H1 (cell line): ENCODE measurements at regions not wholly inside any gene's neighbourhood (a gene's known extent, or its start where the extent isn't known, plus 50 kb on each side); places are given as distances from the start of the nearest gene placed in this dataset.

Experiments used
- CTCF ChIA-PET: fragments of 300-600 bp; sonication (Branson Sonifier 250); formaldehyde crosslinking; loops from one replicate; lab custom pipeline; 2021; ENCODE audit not compliant: partially characterized antibody; lab: Charles Lee
- POLR2A ChIA-PET: fragments of 300-600 bp; sonication (Branson Sonifier 250); formaldehyde crosslinking; loops from one replicate; lab custom pipeline; 2021; ENCODE audit warnings: inconsistent platforms; ENCODE audit not compliant: partially characterized antibody; lab: Charles Lee
- DNase-seq, 2 experiments: peaks; one replicate each; pipeline versions ENCODE4 v3.0.0 to v3.0.0-alpha.2; 2010 to 2022; ENCODE audit warnings: low spot score in 2 of 2, low read depth in 1 of 2, mixed read lengths in 1 of 2
- FAIRE-seq: peaks from 2 replicates; lab custom pipeline; 2011; peaks lifted over from hg19 to GRCh38; lab: Jason Lieb, UNC
- H2AFZ ChIP-seq: 2 replicates; pipeline ENCODE4 v1.8.1; 2012; ENCODE audit warnings: low read length, inconsistent platforms
- H2AK5ac ChIP-seq: 2 replicates; pipeline ENCODE4 v1.6.1; 2013; ENCODE audit warnings: low read depth, low read length
- H2BK120ac ChIP-seq: replicated peaks from 2 replicates; pipeline ENCODE3; 2013; ENCODE audit warnings: low read depth, low read length, inconsistent platforms
- H2BK12ac ChIP-seq: 2 replicates; pipeline ENCODE4 v1.6.1; 2013; ENCODE audit warnings: low read depth, low read length
- H2BK15ac ChIP-seq: 2 replicates; pipeline ENCODE4 v1.6.1; 2013; ENCODE audit warnings: low read length
- H2BK20ac ChIP-seq: 2 replicates; pipeline ENCODE4 v1.6.1; 2013; ENCODE audit warnings: low read length
- H2BK5ac ChIP-seq: 2 replicates; pipeline ENCODE4 v1.6.1; 2013; ENCODE audit warnings: low read depth, low read length
- H3K14ac ChIP-seq: 2 replicates; pipeline ENCODE4 v1.6.1; 2013; ENCODE audit warnings: inconsistent platforms; ENCODE audit not compliant: insufficient read length
- H3K18ac ChIP-seq: 2 replicates; pipeline ENCODE4 v1.6.1; 2013; ENCODE audit warnings: low read length; ENCODE audit errors: extremely low read depth
- H3K23ac ChIP-seq: 2 replicates; pipeline ENCODE4 v1.6.1; 2013; ENCODE audit warnings: inconsistent platforms; ENCODE audit not compliant: insufficient read length
- H3K23me2 ChIP-seq: 2 replicates; pipeline ENCODE4 v1.6.1; 2013; ENCODE audit warnings: low read depth, low read length
- H3K27ac ChIP-seq: 2 replicates; pipeline ENCODE4 v1.6.1; 2011; ENCODE audit warnings: low read depth, low read length, inconsistent platforms
- H3K27me3 ChIP-seq, 4 experiments: replicated peaks in 1 of 4; 1 replicate in 1 of 4; 2 replicates in 3 of 4; pipeline versions ENCODE4 v1.6.1 to v1.8.1; 2011 to 2013; ENCODE audit warnings: low read length in 3 of 4, mild to moderate bottlenecking in 3 of 4, inconsistent platforms in 2 of 4, mixed read lengths in 2 of 4, moderate library complexity in 1 of 4; ENCODE audit not compliant: control insufficient read depth in 3 of 4, insufficient read depth in 3 of 4; ENCODE audit errors: extremely low read depth in 1 of 4
- H3K36me3 ChIP-seq, 4 experiments: 2 replicates each; pipeline versions ENCODE4 v1.6.1 to v1.8.1; 2011 to 2013; ENCODE audit warnings: mild to moderate bottlenecking in 4 of 4, low read length in 3 of 4, moderate library complexity in 2 of 4, control low read depth in 1 of 4, inconsistent platforms in 1 of 4; ENCODE audit not compliant: insufficient read depth in 4 of 4, control insufficient read depth in 2 of 4
- H3K4ac ChIP-seq: replicated peaks from 2 replicates; pipeline ENCODE3; 2013; ENCODE audit warnings: low read length, low read depth, mixed read lengths, inconsistent platforms; ENCODE audit not compliant: insufficient read length
- H3K4me1 ChIP-seq, 4 experiments: replicated peaks in 1 of 4; 1 replicate in 1 of 4; 2 replicates in 3 of 4; pipeline versions ENCODE4 v1.6.1 to v1.8.1; 2011 to 2013; ENCODE audit warnings: low read length in 3 of 4, inconsistent platforms in 2 of 4, mixed read lengths in 1 of 4; ENCODE audit not compliant: insufficient read depth in 4 of 4, control insufficient read depth in 3 of 4
- H3K4me2 ChIP-seq, 2 experiments: 2 replicates each; pipeline versions ENCODE4 v1.6.1 to v1.8.1; 2011 to 2013; ENCODE audit warnings: low read depth in 2 of 2, low read length in 2 of 2, control low read depth in 1 of 2, inconsistent platforms in 1 of 2, mild to moderate bottlenecking in 1 of 2; ENCODE audit not compliant: insufficient read depth in 1 of 2
- H3K4me3 ChIP-seq, 4 experiments: fragments of 200-600, 300-600 bp in 1 of 4; sonication (generic), shearing (Covaris generic), sonication (Bioruptor Twin) in 1 of 4; 2 replicates each; pipeline versions ENCODE4 v1.5.1 to v1.8.1; 2011 to 2016; ENCODE audit warnings: low read length in 4 of 4, low read depth in 3 of 4, control low read depth in 2 of 4, inconsistent platforms in 2 of 4, mild to moderate bottlenecking in 2 of 4, mixed read lengths in 1 of 4, moderate library complexity in 1 of 4; ENCODE audit not compliant: insufficient read depth in 2 of 4; ENCODE audit errors: extremely low read depth in 1 of 4
- H3K56ac ChIP-seq: replicated peaks from 2 replicates; pipeline ENCODE3; 2013; ENCODE audit warnings: low read depth, mild to moderate bottlenecking, mixed read lengths, low read length, inconsistent platforms; ENCODE audit not compliant: insufficient read length
- H3K79me1 ChIP-seq: 2 replicates; pipeline ENCODE4 v1.6.1; 2013; ENCODE audit warnings: low read depth, low read length, control low read depth
- H3K79me2 ChIP-seq, 2 experiments: 2 replicates each; pipeline versions ENCODE4 v1.6.1 to v1.8.1; 2012 to 2013; ENCODE audit warnings: low read length in 2 of 2, mild to moderate bottlenecking in 2 of 2, inconsistent platforms in 1 of 2; ENCODE audit not compliant: insufficient read depth in 2 of 2, control insufficient read depth in 1 of 2
- H3K9ac ChIP-seq, 4 experiments: replicated peaks in 1 of 4; 1 replicate in 1 of 4; 2 replicates in 3 of 4; pipeline versions ENCODE4 v1.6.1 to v1.8.1; 2011 to 2013; ENCODE audit warnings: low read depth in 3 of 4, low read length in 3 of 4, control low read depth in 2 of 4, mild to moderate bottlenecking in 2 of 4, moderate library complexity in 2 of 4, inconsistent platforms in 1 of 4; ENCODE audit errors: extremely low read depth in 1 of 4
- H3K9me3 ChIP-seq, 2 experiments: 2 replicates each; pipeline versions ENCODE4 v1.6.1 to v1.8.1; 2012 to 2013; ENCODE audit warnings: mild to moderate bottlenecking in 2 of 2, moderate library complexity in 2 of 2, control low read depth in 1 of 2, inconsistent platforms in 1 of 2, low read depth in 1 of 2, low read length in 1 of 2, mixed read lengths in 1 of 2; ENCODE audit not compliant: insufficient read depth in 2 of 2
- H4K20me1 ChIP-seq, 2 experiments: replicated peaks in 1 of 2; 2 replicates each; pipeline versions ENCODE3 to v1.8.1; 2011 to 2013; ENCODE audit warnings: inconsistent platforms in 2 of 2, low read length in 2 of 2, mild to moderate bottlenecking in 1 of 2; ENCODE audit not compliant: insufficient read depth in 2 of 2, control insufficient read depth in 1 of 2
- H4K5ac ChIP-seq: 2 replicates; pipeline ENCODE4 v1.6.1; 2013; ENCODE audit warnings: low read length, low read depth, mixed read lengths, inconsistent platforms; ENCODE audit not compliant: insufficient read length
- H4K8ac ChIP-seq: 2 replicates; pipeline ENCODE4 v1.8.0; 2013; ENCODE audit warnings: mild to moderate bottlenecking, moderate library complexity, low read length, inconsistent platforms; ENCODE audit not compliant: insufficient read depth; ENCODE audit errors: extremely low read depth
- H4K91ac ChIP-seq: replicated peaks from 2 replicates; pipeline ENCODE3; 2013; ENCODE audit warnings: low read length, mixed read lengths, inconsistent platforms; ENCODE audit not compliant: insufficient read length
- EP300 ChIP-seq, 2 experiments: IDR thresholded peaks; 1 replicate in 1 of 2; 2 replicates in 1 of 2; pipeline ENCODE4 v1.6.1; 2011 to 2012; ENCODE audit warnings: low read depth in 2 of 2, low read length in 2 of 2, mild to moderate bottlenecking in 2 of 2, borderline replicate concordance in 1 of 2, inconsistent platforms in 1 of 2, moderate library complexity in 1 of 2
- WGBS, 2 experiments: shearing (Covaris generic) in 1 of 2; methylation state at CpG; one replicate each; pipeline versions ENCODE4 v1.1.6 to v1.1.7; 2013 to 2015; ENCODE audit warnings: low lambda C conversion rate in 2 of 2, mixed read lengths in 2 of 2, inconsistent platforms in 1 of 2, low coverage in 1 of 2, missing lambda C conversion rate in 1 of 2; ENCODE audit not compliant: insufficient replicate concordance in 2 of 2, insufficient coverage in 1 of 2, insufficient read length in 1 of 2; ENCODE audit errors: extremely low coverage in 1 of 2, missing lambda C conversion rate in 1 of 2; 5-methylcytosine and 5-hydroxymethylcytosine counted together

- no peak for FAIRE-seq
- Histone ChIP-seq H3K18ac (no peak overlapping the region), H4K20me1 (no peaks in the 10 kb centered on the region), H2AK5ac (no peak overlapping the region), H4K8ac (no peak overlapping the region), H3K9ac (no peak overlapping the region), H3K36me3 (no peaks in the 10 kb centered on the region), H3K4me3 (no peak overlapping the region), H3K4me1 (peaks cover 0 to 11% (median 3%) of the 10 kb centered on the region in 4 experiments; a peak in 3 of 7 replicates), H2AFZ (peak overlapping the region; percentile 58; the same call in 1 of the 2 replicates), H3K14ac (no peak overlapping the region), H2BK20ac (peak overlapping the region; percentile 53; the same call in 1 of the 2 replicates), H3K23ac (no peak overlapping the region), H3K4me2 (no peak overlapping the region), H4K91ac (no peak overlapping the region), H3K79me2 (no peaks in the 10 kb centered on the region), H4K5ac (no peak overlapping the region), H3K9me3 (no peaks in the 10 kb centered on the region), H2BK5ac (no peak overlapping the region), H3K56ac (no peak overlapping the region), H3K27me3 (no peaks in the 10 kb centered on the region; a peak in 1 of 7 replicates), H2BK120ac (no peak overlapping the region), H2BK12ac (no peak overlapping the region), H3K27ac (no peak overlapping the region), H3K23me2 (no peaks in the 10 kb centered on the region), H3K4ac (no peak overlapping the region), H2BK15ac (no peak overlapping the region), H3K79me1 (no peaks in the 10 kb centered on the region)
- TF ChIP-seq EP300 (IDR thresholded peaks at IDR 0.05; ENCODE audit: borderline replicate concordance in 1 of 2, low read depth in 2 of 2, low read length in 2 of 2), result no peak
- ChIA-PET POLR2A (interaction anchor here (0.6 kb wide), 2 partner anchors 157 to 252 kb away, joined by 3 read pairs; no protein-coding TSS in a partner anchor), CTCF (interaction anchor here (0.6 kb wide), 2 partner anchors 350 to 425 kb away, joined by 3 read pairs; no protein-coding TSS in a partner anchor)
- WGBS, 2 experiments, result 73% methylated on average over 4 of the region's 4 CpGs; no CpG with 5 or more reads in 1 of the 2 experiments
- DNase-seq, result no peak
Measured at GRCh38 chr12:75876832-75877762, 154.5 kb downstream of the PHLDA1 start.
